Fibroblast of lung (primary cell): ENCODE measurements at regions not wholly inside any gene's neighbourhood (a gene's known extent, or its start where the extent isn't known, plus 50 kb on each side); places are given as distances from the start of the nearest gene placed in this dataset.

ENCODE experiments used
- DNase-seq, 2 donors: peaks; one replicate each; pipeline versions ENCODE4 v3.0.0 to v3.0.0-alpha.2; 2010; ENCODE audit warnings: low read depth in 2 of 2
- H2AFZ ChIP-seq: 2 replicates; pipeline ENCODE4 v1.5.1; 2012; ENCODE audit warnings: low read length, control low read depth, inconsistent platforms
- H3K27ac ChIP-seq: 2 replicates; pipeline ENCODE4 v1.5.1; 2011; ENCODE audit warnings: low read length, control low read depth; ENCODE audit not compliant: insufficient read depth
- H3K27me3 ChIP-seq: 2 replicates; pipeline ENCODE4 v1.5.1; 2011; ENCODE audit warnings: mild to moderate bottlenecking, low read length; ENCODE audit not compliant: control insufficient read depth, insufficient read depth
- H3K36me3 ChIP-seq: 2 replicates; pipeline ENCODE4 v1.5.1; 2011; ENCODE audit warnings: low read length; ENCODE audit not compliant: control insufficient read depth, insufficient read depth
- H3K4me1 ChIP-seq: 2 replicates; pipeline ENCODE4 v1.5.1; 2011; ENCODE audit warnings: low read length; ENCODE audit not compliant: control insufficient read depth, insufficient read depth; ENCODE audit errors: extremely low read depth
- H3K4me2 ChIP-seq: 2 replicates; pipeline ENCODE4 v1.5.1; 2011; ENCODE audit warnings: low read length, control low read depth; ENCODE audit not compliant: insufficient read depth; ENCODE audit errors: extremely low read depth
- H3K4me3 ChIP-seq, 4 experiments: fragments of 200-600 bp in 1 of 4; sonication (generic) in 1 of 4; replicated peaks in 1 of 4; 2 replicates each; pipeline ENCODE4 v1.5.1; 2011 to 2016; ENCODE audit warnings: low read length in 4 of 4, low read depth in 3 of 4, mild to moderate bottlenecking in 3 of 4, control low read depth in 2 of 4, inconsistent platforms in 1 of 4, mixed read lengths in 1 of 4; ENCODE audit not compliant: insufficient read depth in 1 of 4; ENCODE audit errors: control extremely low read depth in 1 of 4
- H3K79me2 ChIP-seq: 2 replicates; pipeline ENCODE4 v1.5.1; 2012; ENCODE audit warnings: mild to moderate bottlenecking, low read length, inconsistent platforms; ENCODE audit not compliant: control insufficient read depth, insufficient read depth
- H3K9ac ChIP-seq: 2 replicates; pipeline ENCODE4 v1.5.1; 2011; ENCODE audit warnings: mild to moderate bottlenecking, low read length, control low read depth; ENCODE audit not compliant: insufficient read depth
- H3K9me3 ChIP-seq: 2 replicates; pipeline ENCODE4 v1.5.1; 2012; ENCODE audit warnings: low read depth, low read length; ENCODE audit not compliant: control insufficient read depth, insufficient read depth
- H4K20me1 ChIP-seq: 2 replicates; pipeline ENCODE4 v1.5.1; 2011; ENCODE audit warnings: low read length; ENCODE audit not compliant: control insufficient read depth, insufficient read depth; ENCODE audit errors: extremely low read depth
- EZH2 ChIP-seq: IDR thresholded peaks from 2 replicates; pipeline ENCODE4 v1.5.1; 2012; ENCODE audit warnings: low read length, control low read depth, mild to moderate bottlenecking; ENCODE audit errors: missing control alignments
- TF ChIP-seq, protein P1 (sequence below), 2 donors: IDR thresholded peaks in 1 of 2; conservative IDR thresholded peaks in 1 of 2; 1 replicate in 1 of 2; 2 replicates in 1 of 2; pipeline ENCODE4 v1.5.1; 2011 to 2012; ENCODE audit warnings: low read length in 2 of 2, control low read depth in 1 of 2, inconsistent platforms in 1 of 2, low read depth in 1 of 2, mild to moderate bottlenecking in 1 of 2

GRCh38 chr6:128743974-128744765, 138.8 kb upstream of the LAMA2 start:
- no peak for TF ChIP-seq EZH2
- TF ChIP-seq, protein P1, sequence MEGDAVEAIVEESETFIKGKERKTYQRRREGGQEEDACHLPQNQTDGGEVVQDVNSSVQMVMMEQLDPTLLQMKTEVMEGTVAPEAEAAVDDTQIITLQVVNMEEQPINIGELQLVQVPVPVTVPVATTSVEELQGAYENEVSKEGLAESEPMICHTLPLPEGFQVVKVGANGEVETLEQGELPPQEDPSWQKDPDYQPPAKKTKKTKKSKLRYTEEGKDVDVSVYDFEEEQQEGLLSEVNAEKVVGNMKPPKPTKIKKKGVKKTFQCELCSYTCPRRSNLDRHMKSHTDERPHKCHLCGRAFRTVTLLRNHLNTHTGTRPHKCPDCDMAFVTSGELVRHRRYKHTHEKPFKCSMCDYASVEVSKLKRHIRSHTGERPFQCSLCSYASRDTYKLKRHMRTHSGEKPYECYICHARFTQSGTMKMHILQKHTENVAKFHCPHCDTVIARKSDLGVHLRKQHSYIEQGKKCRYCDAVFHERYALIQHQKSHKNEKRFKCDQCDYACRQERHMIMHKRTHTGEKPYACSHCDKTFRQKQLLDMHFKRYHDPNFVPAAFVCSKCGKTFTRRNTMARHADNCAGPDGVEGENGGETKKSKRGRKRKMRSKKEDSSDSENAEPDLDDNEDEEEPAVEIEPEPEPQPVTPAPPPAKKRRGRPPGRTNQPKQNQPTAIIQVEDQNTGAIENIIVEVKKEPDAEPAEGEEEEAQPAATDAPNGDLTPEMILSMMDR (conservative IDR thresholded peaks at IDR 0.05 in 1 of 2, IDR thresholded peaks at IDR 0.05 in 1 of 2; ENCODE audit: low read depth in 1 of 2, low read length in 2 of 2) = no peak
- no peak for DNase-seq
- H3K36me3 ChIP-seq = no peaks in the 10 kb centered on the region
- no peaks in the 10 kb centered on the region for H4K20me1 ChIP-seq
- no peak overlapping the region for H3K27ac ChIP-seq
- H3K4me1 ChIP-seq = no peaks in the 10 kb centered on the region
- no peak overlapping the region for H3K4me3 ChIP-seq
- no peak overlapping the region for H3K4me2 ChIP-seq
- H3K79me2 ChIP-seq = no peaks in the 10 kb centered on the region
- no peaks in the 10 kb centered on the region for H3K9me3 ChIP-seq
- no peak overlapping the region for H2AFZ ChIP-seq
- no peak overlapping the region for H3K9ac ChIP-seq
- H3K27me3 ChIP-seq = no peaks in the 10 kb centered on the region

DNA sequence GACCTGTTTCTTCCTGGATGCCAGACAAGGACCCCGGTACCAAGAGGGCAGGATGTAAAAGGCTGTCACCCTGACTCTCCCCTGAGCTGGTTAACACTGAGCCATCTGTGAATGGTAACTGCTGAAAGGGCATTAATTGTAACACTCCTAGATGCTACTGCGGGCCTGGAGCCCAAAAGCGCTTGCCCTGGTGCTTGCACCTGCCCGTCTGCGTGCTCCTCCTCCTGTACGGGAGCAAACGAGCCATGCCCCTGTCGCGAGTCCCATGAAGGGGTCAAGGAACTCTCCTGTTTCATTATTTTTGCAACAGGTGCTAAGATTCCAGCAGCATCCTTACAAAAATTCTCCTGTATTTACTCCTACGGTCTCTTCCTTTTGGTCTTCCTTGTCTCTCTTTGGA, 140.0 kb upstream of the LAMA2 start:
- Histone ChIP-seq H3K79me2 (no peaks in the 10 kb centered on the region), H3K36me3 (no peaks in the 10 kb centered on the region), H3K4me1 (no peaks in the 10 kb centered on the region), H4K20me1 (no peaks in the 10 kb centered on the region), H3K4me2 (no peak overlapping the region), H3K9ac (no peak overlapping the region), H3K4me3 (no peak overlapping the region), H3K9me3 (no peaks in the 10 kb centered on the region), H2AFZ (no peak overlapping the region), H3K27me3 (no peaks in the 10 kb centered on the region), H3K27ac (no peak overlapping the region)
- TF ChIP-seq EZH2 = no peak
- no peak for DNase-seq

DNA sequence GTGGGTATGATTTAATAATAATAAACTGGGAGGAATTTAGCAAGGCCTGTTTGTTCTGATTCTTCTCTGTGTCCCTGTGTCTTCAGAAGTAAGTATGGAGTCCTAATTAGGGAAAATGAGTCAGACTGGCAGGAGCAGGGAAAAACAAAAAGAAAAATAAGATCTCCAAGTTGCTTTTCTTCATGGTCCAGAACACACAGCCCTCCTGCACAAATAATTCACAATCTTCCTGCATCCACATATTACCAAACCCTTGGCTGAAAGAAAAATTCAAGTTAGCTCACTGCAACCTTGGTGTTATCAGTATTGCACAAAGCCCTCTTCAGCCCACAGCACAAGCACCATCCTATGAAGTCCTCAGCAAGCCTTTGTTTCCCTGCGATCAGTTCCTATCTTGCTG, 142.0 kb upstream of the LAMA2 start:
- Histone ChIP-seq H3K4me1 (no peaks in the 10 kb centered on the region), H3K4me2 (no peak overlapping the region), H3K27ac (no peak overlapping the region), H2AFZ (no peak overlapping the region), H3K4me3 (no peak overlapping the region), H3K36me3 (no peaks in the 10 kb centered on the region), H3K27me3 (no peaks in the 10 kb centered on the region), H3K9ac (no peak overlapping the region), H4K20me1 (no peaks in the 10 kb centered on the region), H3K79me2 (no peaks in the 10 kb centered on the region), H3K9me3 (no peaks in the 10 kb centered on the region)
- DNase-seq = no peak
- TF ChIP-seq, protein P1 (conservative IDR thresholded peaks at IDR 0.05 in 1 of 2, IDR thresholded peaks at IDR 0.05 in 1 of 2; ENCODE audit: low read depth in 1 of 2, low read length in 2 of 2) = no peak
- TF ChIP-seq EZH2 = no peak
